Gastroesophageal sphincter (tissue), 3 donors: ENCODE measurements at regions not wholly inside any gene's neighbourhood (a gene's known extent, or its start where the extent isn't known, plus 50 kb on each side); places are given as distances from the start of the nearest gene placed in this dataset.

Experiments
- POLR2AphosphoS5 ChIP-seq: sonication (generic); formaldehyde crosslinking; IDR thresholded peaks from one replicate; pipeline ENCODE4 v1.6.1; 2017; ENCODE audit warnings: antibody characterized with exemption
- TF ChIP-seq, protein P1 (sequence below), 4 experiments: fragments of 200-600 bp in 2 of 4; fragments of 450-650 bp in 2 of 4; sonication (generic) in 1 of 4; IDR thresholded peaks; one replicate each; pipeline ENCODE4 v1.5.1; 2017 to 2019; ENCODE audit warnings: antibody characterized with exemption in 4 of 4, mild to moderate bottlenecking in 2 of 4, moderate library complexity in 2 of 4

- TF ChIP-seq, protein P1, sequence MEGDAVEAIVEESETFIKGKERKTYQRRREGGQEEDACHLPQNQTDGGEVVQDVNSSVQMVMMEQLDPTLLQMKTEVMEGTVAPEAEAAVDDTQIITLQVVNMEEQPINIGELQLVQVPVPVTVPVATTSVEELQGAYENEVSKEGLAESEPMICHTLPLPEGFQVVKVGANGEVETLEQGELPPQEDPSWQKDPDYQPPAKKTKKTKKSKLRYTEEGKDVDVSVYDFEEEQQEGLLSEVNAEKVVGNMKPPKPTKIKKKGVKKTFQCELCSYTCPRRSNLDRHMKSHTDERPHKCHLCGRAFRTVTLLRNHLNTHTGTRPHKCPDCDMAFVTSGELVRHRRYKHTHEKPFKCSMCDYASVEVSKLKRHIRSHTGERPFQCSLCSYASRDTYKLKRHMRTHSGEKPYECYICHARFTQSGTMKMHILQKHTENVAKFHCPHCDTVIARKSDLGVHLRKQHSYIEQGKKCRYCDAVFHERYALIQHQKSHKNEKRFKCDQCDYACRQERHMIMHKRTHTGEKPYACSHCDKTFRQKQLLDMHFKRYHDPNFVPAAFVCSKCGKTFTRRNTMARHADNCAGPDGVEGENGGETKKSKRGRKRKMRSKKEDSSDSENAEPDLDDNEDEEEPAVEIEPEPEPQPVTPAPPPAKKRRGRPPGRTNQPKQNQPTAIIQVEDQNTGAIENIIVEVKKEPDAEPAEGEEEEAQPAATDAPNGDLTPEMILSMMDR (IDR thresholded peaks at IDR 0.05): no peak
- no peak for TF ChIP-seq POLR2AphosphoS5
Observed at GRCh38 chr5:123771715-123772114, 259.7 kb downstream of the CSNK1G3 start.
